ENCODE measurements at regions not wholly inside any gene's neighbourhood (a gene's known extent, or its start where the extent isn't known, plus 50 kb on each side); places are given as distances from the start of the nearest gene placed in this dataset.

DNA sequence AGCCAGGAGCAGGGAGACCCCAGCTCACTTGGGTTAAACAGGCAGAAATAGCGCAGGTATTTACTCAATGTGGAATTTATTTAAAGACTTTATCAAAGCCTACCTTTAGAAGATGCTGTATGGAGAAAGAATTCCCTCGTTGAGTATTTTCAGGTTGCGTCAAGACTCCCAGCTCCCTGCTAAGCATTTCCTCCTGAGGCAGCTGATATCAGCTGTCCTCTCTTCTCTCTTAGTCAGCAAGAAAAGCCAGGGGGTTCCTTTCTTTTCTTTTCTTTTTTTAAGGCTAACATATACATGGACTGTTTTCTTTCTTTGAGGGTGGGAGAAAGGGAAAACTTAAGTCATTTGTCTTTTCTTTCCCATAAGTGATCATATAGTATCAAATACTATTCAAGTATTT is 125.8 kb upstream of the POU2AF2 start:
- Histone ChIP-seq H3K4me3 (no peak overlapping the region), H3K4me1 (ENCODE audit: insufficient read depth) (no peaks in the 10 kb centered on the region), H3K27me3 (no peaks in the 10 kb centered on the region), H3K9me3 (no peaks in the 10 kb centered on the region), H3K27ac (no peak overlapping the region), H3K36me3 (no peaks in the 10 kb centered on the region)
- no peak for DNase-seq
- WGBS, 3 donors, result 29 to 52% (median 37%) methylated on average over 3 of the region's 3 CpGs
- TF ChIP-seq EP300 (IDR thresholded peaks at IDR 0.05), result no peak
- TF ChIP-seq POLR2A (IDR thresholded peaks at IDR 0.05), result no peak
- intact Hi-C loops (cut with DNase I), result no loop called here

- H3K27me3 ChIP-seq, result no peaks in the 10 kb centered on the region
- H3K9me3 ChIP-seq, result no peaks in the 10 kb centered on the region
- 0 to 67% (median 47%) methylated on average over 1 of the region's 1 CpG for WGBS, 3 donors
- intact Hi-C loops (cut with DNase I), result no loop called here
- H3K4me1 ChIP-seq (ENCODE audit: insufficient read depth), result no peaks in the 10 kb centered on the region
- no peaks in the 10 kb centered on the region for H3K36me3 ChIP-seq
- no peak overlapping the region for H3K27ac ChIP-seq
- no peak for TF ChIP-seq CTCF (IDR thresholded peaks at IDR 0.05)
- no peak for TF ChIP-seq POLR2A (IDR thresholded peaks at IDR 0.05)
- TF ChIP-seq EP300 (IDR thresholded peaks at IDR 0.05), result no peak
- H3K4me3 ChIP-seq, result no peak overlapping the region
- no peak for DNase-seq
These were observed 129.6 kb upstream of the POU2AF2 start for GRCh38 chr11:111115890-111116289.

DNA sequence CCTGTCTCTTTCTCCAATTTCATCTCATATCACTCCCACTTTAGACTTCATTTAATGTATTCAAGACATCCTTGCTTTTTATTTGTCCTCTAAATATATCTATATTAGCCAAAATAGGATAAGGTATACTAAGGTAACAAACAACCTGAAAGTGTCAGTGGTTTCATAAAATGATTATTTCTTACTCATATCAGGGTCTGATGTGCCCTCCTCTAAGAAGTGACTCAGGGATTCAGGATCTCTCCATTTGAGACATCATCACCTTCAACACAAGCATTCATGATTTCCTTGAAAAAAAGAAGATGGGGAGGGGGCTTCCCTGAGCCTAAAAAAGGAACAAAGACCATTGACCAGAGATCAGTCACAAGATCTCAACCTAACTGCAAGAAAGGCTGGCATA is 131.4 kb upstream of the POU2AF2 start:
- no peak overlapping the region for H3K4me3 ChIP-seq
- no peaks in the 10 kb centered on the region for H3K36me3 ChIP-seq
- H3K9me3 ChIP-seq, result no peaks in the 10 kb centered on the region
- H3K27me3 ChIP-seq, result no peaks in the 10 kb centered on the region
- intact Hi-C loops (cut with DNase I), result no loop called here
- TF ChIP-seq POLR2A (IDR thresholded peaks at IDR 0.05), result no peak
- no peak for TF ChIP-seq EP300 (IDR thresholded peaks at IDR 0.05)
- TF ChIP-seq CTCF (IDR thresholded peaks at IDR 0.05), result no peak
- no peak for DNase-seq
- no peaks in the 10 kb centered on the region for H3K4me1 ChIP-seq (ENCODE audit: insufficient read depth)
- H3K27ac ChIP-seq, result no peak overlapping the region

GRCh38 chr11:111112614-111113013 is 132.9 kb upstream of the POU2AF2 start:
- Histone ChIP-seq H3K4me3 (no peak overlapping the region), H3K27ac (no peak overlapping the region), H3K36me3 (no peaks in the 10 kb centered on the region), H3K4me1 (ENCODE audit: insufficient read depth) (no peaks in the 10 kb centered on the region), H3K27me3 (no peaks in the 10 kb centered on the region), H3K9me3 (no peaks in the 10 kb centered on the region)
- TF ChIP-seq CTCF (IDR thresholded peaks at IDR 0.05) (no peak), EP300 (IDR thresholded peaks at IDR 0.05) (no peak), POLR2A (IDR thresholded peaks at IDR 0.05) (no peak)
- intact Hi-C loops (cut with DNase I), result no loop called here
- DNase-seq, result no peak
- WGBS, 3 donors, result 52 to 63% (median 54%) methylated on average over 1 of the region's 1 CpG

DNA sequence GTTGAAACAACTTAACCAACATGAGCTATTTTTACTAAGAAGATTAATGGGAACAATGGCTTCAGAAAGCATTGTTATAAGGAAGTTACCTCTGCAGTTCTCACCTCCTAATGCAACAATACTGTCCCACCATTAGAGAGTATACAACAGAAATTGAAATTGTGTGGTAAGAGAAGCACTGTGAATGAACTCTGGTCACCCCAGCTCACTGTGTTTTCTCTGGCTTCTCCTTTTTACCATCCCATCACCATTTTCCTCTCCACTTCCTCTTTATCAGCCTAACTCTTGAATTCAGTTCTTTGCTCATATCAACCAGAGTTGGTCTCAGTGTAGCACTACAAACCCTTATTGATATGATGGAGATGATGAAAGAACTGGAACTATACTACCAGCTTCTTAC is 138.0 kb upstream of the POU2AF2 start:
- no peak overlapping the region for H3K4me3 ChIP-seq
- no peak for DNase-seq
- H3K27ac ChIP-seq, result no peak overlapping the region
- no peaks in the 10 kb centered on the region for H3K4me1 ChIP-seq (ENCODE audit: insufficient read depth)
- no peaks in the 10 kb centered on the region for H3K27me3 ChIP-seq
- H3K9me3 ChIP-seq, result no peaks in the 10 kb centered on the region
- TF ChIP-seq EP300 (IDR thresholded peaks at IDR 0.05) (no peak), CTCF (IDR thresholded peaks at IDR 0.05) (no peak), POLR2A (IDR thresholded peaks at IDR 0.05) (no peak)
- no peaks in the 10 kb centered on the region for H3K36me3 ChIP-seq
- intact Hi-C loops (cut with DNase I), result no loop called here
